HL-60 (cell line): ENCODE measurements at regions not wholly inside any gene's neighbourhood (a gene's known extent, or its start where the extent isn't known, plus 50 kb on each side); places are given as distances from the start of the nearest gene placed in this dataset.
"Not testable (repeated sequence)": the region's sequence is repeated elsewhere in the genome, so short reads cannot be mapped to it uniquely, and the experiment has no call there.

Source experiments
- DNase-seq, 2 experiments: peaks; one replicate each; pipeline ENCODE4 v3.0.0-alpha.2; 2010 to 2020; ENCODE audit warnings: low read depth in 1 of 2, low spot score in 1 of 2
- H3K27ac ChIP-seq: fragments of 250-450 bp; sonication (Bioruptor Pico); replicated peaks from 2 replicates; pipeline ENCODE4 v1.5.1; 2020; ENCODE audit warnings: mild to moderate bottlenecking, moderate library complexity
- H3K27me3 ChIP-seq: fragments of 250-450 bp; sonication (Bioruptor Pico); 2 replicates; pipeline ENCODE4 v1.5.1; 2021; ENCODE audit warnings: mild to moderate bottlenecking, moderate library complexity; ENCODE audit not compliant: insufficient read depth, poor library complexity, severe bottlenecking
- H3K4me3 ChIP-seq: replicated peaks from 2 replicates; pipeline ENCODE4 v1.5.1; 2011; ENCODE audit warnings: mild to moderate bottlenecking, control low read depth, low read length; ENCODE audit not compliant: insufficient read depth
- CTCF ChIP-seq: IDR thresholded peaks from one replicate; pipeline ENCODE4 v1.5.1; 2011; ENCODE audit warnings: low read length, control low read depth, inconsistent platforms; ENCODE audit not compliant: insufficient read depth
- GABPA ChIP-seq: IDR thresholded peaks from 2 replicates; pipeline ENCODE4 v1.6.1; 2012; ENCODE audit warnings: low read depth
- POLR2AphosphoS5 ChIP-seq: IDR thresholded peaks from 2 replicates; pipeline ENCODE4 v1.6.1; 2012; ENCODE audit warnings: low read depth
- REST ChIP-seq: IDR thresholded peaks from 2 replicates; pipeline ENCODE4 v1.6.1; 2012; ENCODE audit warnings: low read depth; ENCODE audit not compliant: insufficient replicate concordance
- SPI1 ChIP-seq: IDR thresholded peaks from 2 replicates; pipeline ENCODE4 v1.6.1; 2012; ENCODE audit warnings: low read depth, mild to moderate bottlenecking, borderline replicate concordance

GRCh38 chr6:6960571-6961251 lies 147.1 kb upstream of the RREB1 start:
- Histone ChIP-seq H3K27me3 (no peaks in the 10 kb centered on the region), H3K4me3 (no peak overlapping the region), H3K27ac (no peak overlapping the region)
- TF ChIP-seq GABPA: no peak
- TF ChIP-seq REST: no peak
- TF ChIP-seq CTCF: no peak
- no peak for TF ChIP-seq POLR2AphosphoS5
- no peak for TF ChIP-seq SPI1
- no peak for DNase-seq

GRCh38 chr6:6962086-6962485 lies 145.7 kb upstream of the RREB1 start:
- TF ChIP-seq CTCF (no peak), POLR2AphosphoS5 (no peak), SPI1 (no peak), REST (no peak), GABPA (no peak)

GRCh38 chr6:6962699-6963098 lies 145.1 kb upstream of the RREB1 start:
- no peak for TF ChIP-seq SPI1
- TF ChIP-seq CTCF: no peak
- no peak for TF ChIP-seq REST
- no peak for TF ChIP-seq POLR2AphosphoS5

More at GRCh38 chr6:6962086-6962485, 145.7 kb upstream of the RREB1 start:
- DNase-seq: no peak
- Histone ChIP-seq H3K27ac (no peak overlapping the region), H3K27me3 (no peaks in the 10 kb centered on the region), H3K4me3 (no peak overlapping the region)

GRCh38 chr6:6963390-6963789 lies 144.4 kb upstream of the RREB1 start:
- DNase-seq, H3K27ac ChIP-seq, H3K4me3 ChIP-seq, H3K27me3 ChIP-seq: not testable (repeated sequence)

More at GRCh38 chr6:6962699-6963098, 145.1 kb upstream of the RREB1 start:
- no peak overlapping the region for H3K4me3 ChIP-seq
- DNase-seq: no peak
- no peak overlapping the region for H3K27ac ChIP-seq
- H3K27me3 ChIP-seq: no peaks in the 10 kb centered on the region
